B cell (primary cell): ENCODE measurements at regions not wholly inside any gene's neighbourhood (a gene's known extent, or its start where the extent isn't known, plus 50 kb on each side); places are given as distances from the start of the nearest gene placed in this dataset.

Experiments used
- ATAC-seq: fragments of 200-7000 bp; cut with Tn5 transposase; one replicate; pipeline ENCODE4 v1.10.0; 2021; ENCODE audit warnings: low read depth, mild to moderate bottlenecking, moderate number of reproducible peaks, moderate library complexity
- CTCF ChIA-PET: fragments of 350-600 bp; sonication (Branson Sonifier 250); formaldehyde crosslinking; loops from one replicate; lab custom pipeline; 2021; ENCODE audit warnings: antibody characterized with exemption, inconsistent platforms; lab: Charles Lee
- POLR2A ChIA-PET: fragments of 350-600 bp; sonication (Branson Sonifier 250); formaldehyde crosslinking; loops from one replicate; lab custom pipeline; 2021; ENCODE audit warnings: antibody characterized with exemption; lab: Charles Lee
- DNase-seq: peaks from one replicate; pipeline ENCODE4 v3.0.0; 2013
- H2AFZ ChIP-seq: 2 replicates; pipeline ENCODE4 v1.6.1; 2012; ENCODE audit warnings: mild to moderate bottlenecking, low read depth, low read length; ENCODE audit not compliant: insufficient read depth, poor library complexity, severe bottlenecking
- H3K27ac ChIP-seq, 2 donors: 1 replicate in 1 of 2; 2 replicates in 1 of 2; pipeline ENCODE4 v1.5.1; 2012 to 2013; ENCODE audit warnings: low read length in 2 of 2, mild to moderate bottlenecking in 2 of 2, moderate library complexity in 1 of 2
- H3K27me3 ChIP-seq, 4 experiments: fragments of 200-600 bp in 1 of 4; sonication (generic) in 1 of 4; replicated peaks in 1 of 4; 1 replicate in 2 of 4; 2 replicates in 2 of 4; pipeline versions ENCODE4 v1.6.1 to v1.7.0; 2013 to 2016; ENCODE audit warnings: low read length in 3 of 4, mild to moderate bottlenecking in 2 of 4, mixed read lengths in 1 of 4, moderate library complexity in 1 of 4; ENCODE audit not compliant: insufficient read depth in 4 of 4, control insufficient read depth in 3 of 4; ENCODE audit errors: control extremely low read depth in 1 of 4
- H3K36me3 ChIP-seq, 2 experiments: replicated peaks in 1 of 2; 1 replicate in 1 of 2; 2 replicates in 1 of 2; pipeline versions ENCODE4 v1.6.1 to v1.7.1; 2013; ENCODE audit warnings: low read length in 1 of 2; ENCODE audit not compliant: insufficient read depth in 2 of 2, control insufficient read depth in 1 of 2; ENCODE audit errors: control extremely low read depth in 1 of 2, extremely low read depth in 1 of 2
- H3K4me1 ChIP-seq, 2 donors: fragments of 200-600 bp in 1 of 2; sonication (generic) in 1 of 2; 1 replicate in 1 of 2; 2 replicates in 1 of 2; pipeline versions ENCODE4 v1.5.1 to v1.6.1; 2013 to 2017; ENCODE audit warnings: low read length in 2 of 2; ENCODE audit not compliant: control insufficient read depth in 2 of 2, insufficient read depth in 2 of 2
- H3K4me2 ChIP-seq: replicated peaks from 2 replicates; pipeline ENCODE3; 2012; ENCODE audit warnings: mild to moderate bottlenecking, low read depth, low read length; ENCODE audit not compliant: poor library complexity, severe bottlenecking
- H3K4me3 ChIP-seq, 5 experiments: fragments of 200-600 bp in 1 of 5; sonication (generic) in 1 of 5; 1 replicate in 3 of 5; 2 replicates in 2 of 5; pipeline versions ENCODE4 v1.5.1 to v1.7.0; 2011 to 2016; ENCODE audit warnings: low read length in 4 of 5, mild to moderate bottlenecking in 4 of 5, low read depth in 2 of 5, control low read depth in 1 of 5, moderate library complexity in 1 of 5; ENCODE audit not compliant: insufficient read depth in 1 of 5; ENCODE audit errors: control extremely low read depth in 1 of 5, extremely low read depth in 1 of 5
- H3K79me2 ChIP-seq: fragments of 200-600 bp; sonication (generic); one replicate; pipeline ENCODE4 v1.6.0; 2016; ENCODE audit warnings: low read length; ENCODE audit not compliant: control insufficient read depth, insufficient read depth
- H3K9ac ChIP-seq: fragments of 200-600 bp; sonication (generic); 2 replicates; pipeline ENCODE4 v1.6.1; 2017; ENCODE audit warnings: mild to moderate bottlenecking, low read length, moderate library complexity
- H3K9me3 ChIP-seq, 3 donors: one replicate each; pipeline versions ENCODE4 v1.6.1 to v1.7.1; 2013; ENCODE audit warnings: low read length in 2 of 3; ENCODE audit not compliant: control insufficient read depth in 2 of 3, insufficient read depth in 1 of 3; ENCODE audit errors: control extremely low read depth in 1 of 3
- H4K20me1 ChIP-seq: 2 replicates; pipeline ENCODE4 v1.6.0; 2012; ENCODE audit warnings: mild to moderate bottlenecking, low read length; ENCODE audit not compliant: insufficient read depth, control insufficient read depth, poor library complexity, severe bottlenecking
- H3K27ac Mint-ChIP-seq: one replicate; pipeline ENCODE4 v1.8.0; 2021; ENCODE audit warnings: mixed read lengths
- H3K27me3 Mint-ChIP-seq: one replicate; pipeline ENCODE4 v1.8.0; 2021; ENCODE audit warnings: mixed read lengths
- H3K4me1 Mint-ChIP-seq: one replicate; pipeline ENCODE4 v1.8.0; 2021; ENCODE audit warnings: mixed read lengths
- H3K4me3 Mint-ChIP-seq: one replicate; pipeline ENCODE4 v1.8.0; 2021; ENCODE audit warnings: mixed read lengths
- H3K9me3 Mint-ChIP-seq: one replicate; pipeline ENCODE4 v1.8.0; 2022; ENCODE audit warnings: mixed read lengths; ENCODE audit not compliant: insufficient read depth
- EZH2 ChIP-seq: IDR thresholded peaks from 2 replicates; pipeline ENCODE4 v1.6.1; 2012; ENCODE audit warnings: borderline replicate concordance, low read depth, mild to moderate bottlenecking, moderate library complexity, low read length; ENCODE audit not compliant: insufficient read depth, poor library complexity, severe bottlenecking
- WGBS: methylation state at CpG from one replicate; pipeline ENCODE4 v1.1.5; 2013; ENCODE audit warnings: missing lambda C conversion rate; ENCODE audit not compliant: insufficient coverage; 5-methylcytosine and 5-hydroxymethylcytosine counted together
- intact Hi-C: fragments of 100-400 bp; cut with micrococcal nuclease; formaldehyde crosslinking; loops from one replicate; pipeline ENCODE4 v1.10.0; 2022
- TF ChIP-seq, protein P1 (sequence below): fragments of 200-600 bp; IDR thresholded peaks from one replicate; pipeline ENCODE4 v1.8.0; 2022; ENCODE audit warnings: antibody characterized with exemption, mild to moderate bottlenecking

DNA sequence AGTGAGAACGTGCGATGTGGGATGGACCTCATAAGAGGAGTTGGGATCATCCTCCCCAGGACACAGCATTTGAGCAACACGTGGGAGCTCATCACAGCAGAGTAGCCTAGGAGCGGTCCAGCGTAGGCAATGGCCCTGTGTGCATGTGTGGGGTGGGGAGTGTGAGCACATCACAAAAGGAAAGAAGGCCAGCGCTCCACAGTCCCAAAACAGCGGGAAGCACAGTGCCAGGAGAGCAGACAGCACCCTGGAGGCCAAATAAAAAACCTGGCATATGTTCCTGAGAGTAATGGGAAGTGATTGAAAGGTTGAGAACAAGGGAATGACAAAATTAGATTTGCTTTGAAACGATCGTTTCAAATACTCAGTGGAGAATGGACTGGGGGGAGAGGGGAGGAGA lies 226.0 kb downstream of the C7orf25 start:
- 57% methylated on average over 6 of the region's 9 CpGs for WGBS
- Histone ChIP-seq H3K4me1 (no peaks in the 10 kb centered on the region), H3K9me3 (no peaks in the 10 kb centered on the region), H3K36me3 (no peaks in the 10 kb centered on the region), H3K27me3 (no peaks in the 10 kb centered on the region), H2AFZ (no peak overlapping the region), H4K20me1 (no peaks in the 10 kb centered on the region), H3K9ac (no peak overlapping the region), H3K4me2 (no peak overlapping the region), H3K4me3 (no peak overlapping the region), H3K27ac (no peak overlapping the region), H3K79me2 (no peaks in the 10 kb centered on the region)
- no peaks in the 10 kb centered on the region for H3K4me1 Mint-ChIP-seq
- H3K27me3 Mint-ChIP-seq, result no peaks in the 10 kb centered on the region
- CTCF ChIA-PET, result no interaction called here
- TF ChIP-seq EZH2, result no peak
- POLR2A ChIA-PET, result no interaction called here
- DNase-seq (no peak), ATAC-seq (no peak)
- H3K4me3 Mint-ChIP-seq, result no peak overlapping the region
- intact Hi-C loops, result no loop called here
- no peak overlapping the region for H3K27ac Mint-ChIP-seq
- H3K9me3 Mint-ChIP-seq, result no peaks in the 10 kb centered on the region

DNA sequence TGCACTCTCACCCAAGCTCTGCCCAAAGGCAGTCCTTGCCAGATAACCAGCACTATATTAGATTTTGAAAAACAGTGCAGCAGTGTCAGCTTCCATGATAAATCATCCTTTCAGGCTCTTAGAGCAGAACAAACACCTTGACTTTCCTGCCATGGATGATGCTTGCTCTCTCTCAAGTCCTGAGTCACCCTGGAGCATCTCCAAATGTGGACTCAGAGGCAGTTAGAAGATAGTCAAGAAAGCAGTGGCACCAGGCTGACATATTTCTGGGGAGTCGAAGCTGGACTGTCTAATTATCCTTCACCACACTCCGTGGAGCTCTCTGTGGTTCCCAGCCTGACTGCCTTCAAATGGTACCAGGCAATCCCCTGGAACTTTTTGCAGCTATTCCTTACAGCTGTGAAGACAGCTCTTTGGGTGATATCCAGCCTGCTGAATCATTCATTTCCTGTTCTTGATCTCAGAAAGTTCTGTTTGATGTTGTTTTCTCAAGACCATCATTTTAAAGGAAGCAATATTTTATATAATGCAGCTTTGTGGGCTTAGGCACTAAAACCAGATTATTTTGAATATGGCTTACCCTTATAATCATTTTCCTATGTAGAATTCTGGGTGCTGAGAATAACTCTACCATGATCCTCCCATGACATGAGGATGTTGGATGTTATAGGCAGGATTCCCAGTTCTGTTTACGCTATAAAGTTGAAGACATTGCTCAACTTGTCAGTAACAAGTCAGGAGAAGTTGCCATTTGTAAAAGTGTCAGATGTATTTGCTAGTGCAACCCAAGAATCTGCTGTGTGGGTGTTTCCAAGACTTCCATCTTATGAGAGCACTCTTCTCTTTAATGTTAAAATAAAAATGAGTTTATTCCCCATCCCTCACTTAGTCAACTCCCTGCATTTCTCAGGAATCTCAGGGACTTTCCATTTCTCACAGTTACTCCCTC lies 233.8 kb downstream of the C7orf25 start:
- no peaks in the 10 kb centered on the region for H4K20me1 ChIP-seq
- DNase-seq (no peak), ATAC-seq (no peak)
- Mint-ChIP-seq H3K4me3 (no peak overlapping the region), H3K9me3 (peaks cover 7% of the 10 kb centered on the region), H3K27me3 (no peaks in the 10 kb centered on the region), H3K4me1 (no peaks in the 10 kb centered on the region), H3K27ac (no peak overlapping the region)
- intact Hi-C loops, result no loop called here
- TF ChIP-seq, protein P1, sequence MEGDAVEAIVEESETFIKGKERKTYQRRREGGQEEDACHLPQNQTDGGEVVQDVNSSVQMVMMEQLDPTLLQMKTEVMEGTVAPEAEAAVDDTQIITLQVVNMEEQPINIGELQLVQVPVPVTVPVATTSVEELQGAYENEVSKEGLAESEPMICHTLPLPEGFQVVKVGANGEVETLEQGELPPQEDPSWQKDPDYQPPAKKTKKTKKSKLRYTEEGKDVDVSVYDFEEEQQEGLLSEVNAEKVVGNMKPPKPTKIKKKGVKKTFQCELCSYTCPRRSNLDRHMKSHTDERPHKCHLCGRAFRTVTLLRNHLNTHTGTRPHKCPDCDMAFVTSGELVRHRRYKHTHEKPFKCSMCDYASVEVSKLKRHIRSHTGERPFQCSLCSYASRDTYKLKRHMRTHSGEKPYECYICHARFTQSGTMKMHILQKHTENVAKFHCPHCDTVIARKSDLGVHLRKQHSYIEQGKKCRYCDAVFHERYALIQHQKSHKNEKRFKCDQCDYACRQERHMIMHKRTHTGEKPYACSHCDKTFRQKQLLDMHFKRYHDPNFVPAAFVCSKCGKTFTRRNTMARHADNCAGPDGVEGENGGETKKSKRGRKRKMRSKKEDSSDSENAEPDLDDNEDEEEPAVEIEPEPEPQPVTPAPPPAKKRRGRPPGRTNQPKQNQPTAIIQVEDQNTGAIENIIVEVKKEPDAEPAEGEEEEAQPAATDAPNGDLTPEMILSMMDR, result no peak
- TF ChIP-seq EZH2, result no peak
- H3K4me2 ChIP-seq, result no peak overlapping the region
- peaks cover 0 to 2% (median 0%) of the 10 kb centered on the region in 4 experiments for H3K27me3 ChIP-seq
- H3K27ac ChIP-seq, result no peak overlapping the region
- H3K9ac ChIP-seq, result no peak overlapping the region
- CTCF ChIA-PET, result no interaction called here
- H2AFZ ChIP-seq, result no peak overlapping the region
- no peaks in the 10 kb centered on the region for H3K9me3 ChIP-seq
- no peaks in the 10 kb centered on the region for H3K4me1 ChIP-seq
- 11% methylated on average over 2 of the region's 3 CpGs for WGBS
- H3K79me2 ChIP-seq, result no peaks in the 10 kb centered on the region
- POLR2A ChIA-PET, result no interaction called here
- H3K36me3 ChIP-seq, result no peaks in the 10 kb centered on the region
- H3K4me3 ChIP-seq, result no peak overlapping the region
